ENCODE measurements at regions not wholly inside any gene's neighbourhood (a gene's known extent, or its start where the extent isn't known, plus 50 kb on each side); places are given as distances from the start of the nearest gene placed in this dataset.
"Not testable (repeated sequence)": the region's sequence is repeated elsewhere in the genome, so short reads cannot be mapped to it uniquely, and the experiment has no call there.

DNA sequence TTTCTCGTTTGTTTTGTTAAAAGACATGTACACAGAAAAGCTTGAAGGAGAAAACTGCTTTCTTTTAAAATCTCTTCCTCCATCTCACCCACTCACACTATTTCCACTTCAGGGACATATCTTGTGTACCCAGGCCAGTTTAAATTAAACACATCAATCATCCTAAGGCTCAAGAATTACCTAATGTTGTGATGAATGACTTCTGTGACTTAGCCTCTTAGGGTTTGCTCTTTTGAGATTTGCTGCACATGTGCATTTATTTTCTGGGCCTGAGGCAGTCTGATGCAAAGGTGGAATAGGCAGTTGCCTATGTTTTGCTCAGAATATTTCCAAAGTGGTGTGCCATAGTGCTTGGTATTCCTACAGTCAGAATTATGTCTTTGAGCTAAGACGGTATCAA lies 439.9 kb upstream of the CHD1 start:
- DNase-seq (ENCODE audit: extremely low read depth in 1 of 2, low read depth in 1 of 2), result no peak

DNA sequence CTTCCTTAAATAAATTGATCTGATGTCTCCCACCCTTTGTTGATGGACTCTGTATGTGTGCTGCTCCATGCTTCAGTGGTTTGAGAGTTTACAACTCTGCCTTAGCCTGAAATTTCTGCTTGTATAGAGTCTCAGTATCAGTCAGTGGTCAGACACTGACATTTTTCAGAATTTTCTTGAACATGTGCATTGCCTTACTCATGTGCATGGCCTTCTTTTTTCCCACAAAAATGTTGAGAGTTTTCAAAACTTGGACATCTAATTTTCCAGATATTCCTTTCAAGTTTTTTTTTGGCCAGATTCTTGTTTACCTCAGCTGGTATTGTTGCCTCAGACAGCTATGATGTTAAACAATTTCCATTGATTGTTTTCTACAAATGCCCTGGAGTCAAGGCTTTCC lies 427.1 kb upstream of the CHD1 start:
- no peak for DNase-seq (ENCODE audit: extremely low read depth in 1 of 2, low read depth in 1 of 2)

DNA sequence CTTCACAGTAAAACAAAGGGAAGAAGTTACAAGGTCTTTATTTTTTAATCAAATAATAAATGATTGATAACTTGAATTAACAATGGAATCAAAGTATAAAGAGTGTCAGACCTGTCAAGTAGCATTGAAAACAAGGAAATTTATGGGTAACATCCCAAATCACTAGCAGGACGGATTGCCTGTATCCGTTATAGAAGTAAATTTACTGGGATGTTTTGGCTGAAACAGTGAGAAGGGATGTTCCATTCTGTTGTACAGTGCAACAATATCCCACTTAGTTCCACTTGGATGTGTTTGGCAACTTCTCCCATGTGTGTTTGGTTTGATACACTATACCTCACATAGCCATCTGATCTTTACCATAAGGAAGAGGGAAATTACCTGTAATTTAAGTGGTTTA lies 421.0 kb upstream of the CHD1 start:
- no peak for DNase-seq (ENCODE audit: extremely low read depth in 1 of 2, low read depth in 1 of 2)

DNA sequence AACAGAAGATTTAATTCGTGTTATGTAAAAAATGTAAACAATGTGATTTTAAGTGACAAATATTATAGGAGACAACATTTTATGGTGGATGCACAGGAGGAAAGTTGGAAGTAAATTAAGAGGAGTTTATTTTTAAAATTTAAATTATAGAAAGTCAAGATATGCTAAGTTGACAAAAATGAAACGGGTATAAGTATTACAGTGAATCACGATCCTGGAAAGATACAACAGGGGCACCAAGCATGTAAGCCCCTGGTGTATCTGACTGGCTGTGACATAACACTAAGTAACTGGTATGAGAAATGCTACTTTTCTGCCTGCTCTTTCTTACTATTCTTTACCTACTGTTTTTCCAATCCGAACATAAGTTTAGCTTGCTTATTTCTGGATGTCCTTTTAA lies 419.8 kb upstream of the CHD1 start:
- DNase-seq (ENCODE audit: extremely low read depth in 1 of 2, low read depth in 1 of 2), result no peak

DNA sequence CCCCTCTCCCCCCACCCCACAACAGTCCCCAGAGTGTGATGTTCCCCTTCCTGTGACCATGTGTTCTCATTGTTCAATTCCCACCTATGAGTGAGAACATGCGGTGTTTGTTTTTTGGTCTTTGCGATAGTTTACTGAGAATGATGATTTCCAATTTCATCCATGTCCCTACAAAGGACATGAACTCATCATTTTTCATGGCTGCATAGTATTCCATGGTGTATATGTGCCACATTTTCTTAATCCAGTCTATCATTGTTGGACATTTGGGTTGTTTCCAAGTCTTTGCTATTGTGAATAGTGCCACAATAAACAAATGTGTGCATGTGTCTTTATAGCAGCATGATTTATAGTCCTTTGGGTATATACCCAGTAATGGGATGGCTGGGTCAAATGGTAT lies 411.0 kb upstream of the CHD1 start:
- not testable (repeated sequence) for DNase-seq (ENCODE audit: extremely low read depth in 1 of 2, low read depth in 1 of 2)

DNA sequence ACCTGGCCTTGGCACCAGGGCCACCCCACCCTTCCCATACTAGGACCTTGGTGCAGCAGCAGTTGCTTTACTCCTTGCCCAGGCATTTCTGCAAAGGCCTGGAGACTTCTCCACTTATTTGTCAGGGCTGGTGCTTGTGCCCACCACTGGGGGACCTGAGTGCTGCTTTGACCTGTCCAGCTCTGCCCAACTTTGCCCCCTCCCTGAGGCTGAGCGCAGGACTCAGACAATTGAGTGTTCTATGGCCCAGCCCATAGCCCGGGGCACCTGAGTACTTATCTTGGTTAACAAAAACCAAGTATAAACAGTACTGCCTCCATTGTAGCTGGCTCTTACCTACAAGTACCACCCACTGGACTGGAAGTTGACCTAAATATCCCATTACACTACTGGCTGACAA lies 406.1 kb upstream of the CHD1 start:
- DNase-seq (ENCODE audit: extremely low read depth in 1 of 2, low read depth in 1 of 2), result no peak

DNA sequence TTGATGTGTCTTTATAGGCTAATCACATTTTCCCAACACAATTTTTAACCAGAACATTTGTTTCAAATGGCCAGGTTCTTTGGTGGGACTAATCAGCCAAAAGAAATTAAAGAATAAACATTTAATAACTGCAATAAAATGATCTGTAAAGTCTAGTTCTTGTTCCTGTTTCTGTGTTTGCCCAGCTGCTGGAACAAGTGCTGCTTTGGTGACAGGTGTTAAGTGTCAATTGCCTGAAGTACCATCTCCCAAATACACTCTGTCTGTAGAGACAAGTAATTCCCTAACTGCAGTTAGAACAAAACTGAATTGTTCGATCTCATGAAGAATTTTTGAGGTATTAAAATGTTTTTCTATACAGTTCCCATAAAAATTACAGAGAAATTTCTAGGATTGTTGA lies 402.3 kb upstream of the CHD1 start:
- DNase-seq (ENCODE audit: extremely low read depth in 1 of 2, low read depth in 1 of 2), result no peak

DNA sequence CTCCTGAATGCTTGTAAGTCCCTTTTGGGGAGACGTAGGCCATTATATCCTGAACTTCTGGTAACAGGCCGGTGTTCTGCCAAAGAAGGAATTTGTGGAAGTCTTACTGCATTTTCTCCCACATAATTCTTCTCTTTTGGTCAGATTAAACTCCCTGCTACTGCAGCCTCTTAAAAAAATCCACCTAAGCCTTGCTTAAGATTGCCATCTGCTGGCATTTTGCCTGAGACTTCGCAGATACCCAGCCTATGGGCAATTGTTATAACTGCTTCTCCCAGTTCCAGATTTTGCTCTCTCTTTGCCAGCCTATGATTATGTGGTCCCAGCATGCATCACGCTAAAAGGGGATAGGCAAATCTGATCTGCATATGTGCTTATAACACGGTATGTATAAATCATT lies 391.6 kb upstream of the CHD1 start:
- no peak for DNase-seq (ENCODE audit: extremely low read depth in 1 of 2, low read depth in 1 of 2)

DNA sequence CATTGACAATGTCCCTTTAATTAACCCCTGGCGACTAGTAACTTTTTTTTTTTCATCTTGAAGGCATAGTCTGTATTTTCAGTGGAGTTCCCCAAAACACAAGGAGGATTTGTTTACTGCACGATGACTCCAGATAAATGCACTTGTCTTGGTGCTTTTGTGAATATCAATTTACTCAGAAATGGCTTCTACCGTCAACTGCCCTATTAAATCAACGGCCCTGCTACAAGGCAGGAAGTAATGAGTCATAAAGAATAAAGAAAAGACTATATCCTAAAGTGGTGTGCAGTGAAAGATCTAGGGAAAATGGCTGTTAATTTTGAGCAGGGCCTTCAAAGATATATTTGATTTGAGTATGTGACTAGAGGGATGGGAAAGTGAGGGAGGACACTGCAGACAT lies 388.3 kb upstream of the CHD1 start:
- no peak for DNase-seq (ENCODE audit: extremely low read depth in 1 of 2, low read depth in 1 of 2)

DNA sequence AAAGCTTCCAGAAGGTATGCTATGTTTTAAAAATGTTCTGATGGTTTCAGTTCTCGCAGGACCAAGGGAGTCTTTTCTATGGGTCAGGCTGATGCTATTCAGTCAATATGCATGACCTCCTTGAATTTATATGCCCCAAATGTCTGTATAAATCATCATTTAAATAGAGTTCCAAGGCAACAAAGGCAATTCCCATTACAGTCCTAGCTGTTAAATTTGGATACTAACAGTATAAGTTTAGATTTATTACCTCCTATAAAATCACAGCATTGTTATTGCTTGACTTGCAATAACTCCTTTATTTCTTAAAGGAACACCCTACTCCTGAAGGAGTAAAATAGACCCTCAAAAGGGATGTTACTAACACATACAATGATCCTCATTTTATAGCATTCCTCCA lies 387.7 kb upstream of the CHD1 start:
- no peak for DNase-seq (ENCODE audit: extremely low read depth in 1 of 2, low read depth in 1 of 2)

DNA sequence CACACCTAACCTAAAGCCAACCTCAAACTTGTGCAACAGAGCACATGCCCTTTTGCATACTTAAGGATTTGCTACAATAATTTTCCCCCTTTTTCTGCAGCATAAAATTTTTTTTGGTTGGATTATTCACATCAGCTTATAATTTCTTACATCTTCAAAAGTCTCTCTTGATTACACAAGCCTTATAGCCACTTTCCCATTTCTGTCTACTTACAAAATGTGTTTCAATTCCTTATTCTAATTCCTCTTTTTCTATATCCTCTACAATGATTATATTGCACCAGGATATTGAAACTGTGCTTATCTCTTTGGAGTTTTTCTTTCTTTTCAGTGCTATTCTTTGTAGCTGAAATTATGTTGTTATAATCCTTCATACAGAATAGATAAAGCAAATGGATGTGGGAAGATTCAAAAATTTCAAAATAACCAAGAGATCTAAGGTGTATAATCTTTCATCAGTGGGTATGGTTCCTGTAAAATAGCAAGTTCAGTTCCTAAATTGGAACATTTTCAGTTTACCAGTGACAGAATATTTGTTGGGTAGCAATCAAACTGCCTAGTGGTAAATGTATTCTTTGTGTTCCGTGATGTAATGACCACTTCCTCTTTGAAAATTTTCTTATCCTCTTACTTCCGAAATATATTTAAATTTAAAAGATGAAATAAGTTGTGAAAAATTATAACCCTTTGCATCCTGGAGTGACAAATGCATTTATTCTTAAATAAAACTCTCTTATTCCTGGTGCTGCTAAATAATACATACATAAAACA lies 386.8 kb upstream of the CHD1 start:
- no peak for DNase-seq (ENCODE audit: extremely low read depth in 1 of 2, low read depth in 1 of 2)

DNA sequence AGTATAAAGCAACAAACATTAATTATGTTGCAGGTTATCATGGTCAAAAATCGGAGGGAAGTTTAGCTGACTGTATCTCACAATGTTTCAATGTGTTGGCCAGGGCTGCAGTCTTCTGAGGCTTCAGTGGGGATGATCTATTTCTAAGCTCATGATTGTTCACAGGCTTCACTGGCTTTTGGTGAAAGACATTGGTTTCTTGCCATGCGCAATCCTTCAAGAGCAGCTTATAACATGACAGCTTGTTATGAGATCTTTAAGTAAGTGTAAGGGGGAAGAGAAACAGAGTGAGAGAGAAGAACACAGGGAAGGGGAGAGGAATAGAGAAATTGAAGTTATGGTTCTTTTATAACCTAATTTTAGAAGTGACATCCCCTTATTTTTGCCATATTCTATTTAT lies 385.9 kb upstream of the CHD1 start:
- DNase-seq (ENCODE audit: extremely low read depth in 1 of 2, low read depth in 1 of 2), result no peak

DNA sequence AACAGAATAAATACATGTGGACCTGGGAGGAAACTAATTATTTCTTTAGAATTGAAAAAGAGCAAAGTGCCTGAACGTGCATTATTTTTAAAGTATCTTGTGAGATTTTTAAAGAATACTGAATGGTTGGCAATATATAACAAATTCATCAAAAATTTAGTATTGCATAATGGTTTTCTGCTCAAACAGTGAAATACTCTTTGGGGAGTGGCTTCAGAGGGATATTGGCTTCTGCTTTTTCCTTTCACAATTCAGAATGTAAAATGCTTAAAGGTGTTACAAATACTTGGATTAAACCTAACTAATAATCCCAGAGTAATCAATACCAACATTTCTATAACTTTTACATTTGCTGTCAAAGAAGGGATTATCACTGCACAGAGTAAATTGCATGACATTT lies 379.3 kb upstream of the CHD1 start:
- no peak for DNase-seq (ENCODE audit: extremely low read depth in 1 of 2, low read depth in 1 of 2)

DNA sequence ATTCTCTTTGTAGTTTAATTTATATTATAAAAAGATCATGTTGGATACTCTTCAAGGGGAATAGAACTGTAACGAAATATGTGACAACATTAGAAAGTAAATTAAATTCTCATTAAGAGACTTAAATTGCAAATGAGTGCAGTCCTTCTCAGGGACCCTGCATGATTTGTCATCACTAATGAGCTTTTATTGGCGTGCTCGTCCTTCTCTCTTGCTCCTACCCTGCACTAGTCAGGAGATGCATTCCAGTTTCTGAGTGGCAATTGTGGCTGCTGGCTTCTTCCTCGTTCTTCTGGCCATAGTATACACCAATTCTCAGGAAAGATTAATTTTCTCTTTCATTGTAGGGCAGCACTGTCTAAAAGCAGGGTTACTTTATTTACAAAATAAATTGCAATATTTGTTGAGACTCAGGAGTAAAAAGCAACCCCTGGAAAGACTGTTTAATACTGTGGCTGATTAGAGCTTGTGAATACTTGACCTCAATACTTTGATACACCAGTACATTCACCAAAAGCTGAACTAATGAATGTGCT lies 376.3 kb upstream of the CHD1 start:
- DNase-seq (ENCODE audit: extremely low read depth in 1 of 2, low read depth in 1 of 2), result no peak

DNA sequence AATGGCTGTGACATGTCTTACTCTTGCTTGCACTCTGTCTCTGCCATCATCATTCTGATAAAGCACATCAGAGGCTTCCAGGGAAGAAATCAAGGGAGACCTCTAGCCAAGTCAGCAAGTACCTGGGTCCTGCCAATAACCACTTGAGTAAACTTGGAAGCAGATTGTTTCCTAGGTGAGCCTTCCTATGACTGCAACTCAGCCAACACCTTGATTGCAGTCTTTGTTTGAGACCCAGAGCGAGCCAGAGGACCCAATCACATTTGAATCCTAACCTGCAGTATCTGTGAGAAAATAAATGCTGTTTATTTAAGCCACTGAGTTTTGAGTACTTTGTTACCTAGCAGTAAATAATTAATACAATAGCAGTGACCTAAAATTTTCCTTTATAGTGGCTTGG lies 356.8 kb upstream of the CHD1 start:
- DNase-seq (ENCODE audit: extremely low read depth in 1 of 2, low read depth in 1 of 2), result no peak

DNA sequence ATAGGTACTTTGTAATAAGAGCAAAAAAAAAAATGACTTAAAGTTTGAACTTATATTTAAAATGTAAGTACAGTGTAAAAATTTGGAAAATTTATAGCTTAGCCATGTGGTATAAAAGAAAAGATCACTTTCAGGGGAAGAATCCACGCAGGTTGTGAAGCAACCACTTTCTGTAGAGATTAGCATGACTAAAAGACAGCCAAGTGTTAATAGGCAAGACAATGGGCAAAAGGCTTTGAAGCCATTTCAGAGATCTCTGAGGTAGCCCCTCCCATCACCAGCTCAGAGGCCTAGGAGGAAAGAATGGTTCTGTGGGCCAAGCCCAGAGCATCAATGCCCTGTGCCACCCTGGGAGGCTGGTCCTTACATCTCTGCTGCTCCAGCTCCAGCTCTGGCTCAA lies 346.3 kb upstream of the CHD1 start:
- DNase-seq (ENCODE audit: extremely low read depth in 1 of 2, low read depth in 1 of 2), result no peak

DNA sequence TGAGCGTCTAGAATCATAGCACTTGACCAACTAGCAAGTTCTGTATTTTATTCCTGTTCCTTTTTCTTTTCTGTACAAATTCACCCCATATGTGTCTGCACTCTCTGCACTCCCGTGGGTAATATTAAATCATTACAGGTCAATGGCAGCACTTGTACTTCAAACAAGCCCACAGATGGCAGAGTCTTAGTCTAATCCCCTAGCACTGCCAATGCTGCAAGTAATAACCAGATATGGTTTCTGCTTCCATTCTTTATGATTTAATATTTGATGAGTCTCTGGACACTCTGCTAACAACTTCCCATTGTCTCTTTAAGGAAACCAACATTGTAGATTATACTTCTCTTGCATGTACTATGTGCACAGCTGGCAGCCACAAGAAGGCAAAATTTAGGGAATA lies 343.8 kb upstream of the CHD1 start:
- no peak for DNase-seq (ENCODE audit: extremely low read depth in 1 of 2, low read depth in 1 of 2)

DNA sequence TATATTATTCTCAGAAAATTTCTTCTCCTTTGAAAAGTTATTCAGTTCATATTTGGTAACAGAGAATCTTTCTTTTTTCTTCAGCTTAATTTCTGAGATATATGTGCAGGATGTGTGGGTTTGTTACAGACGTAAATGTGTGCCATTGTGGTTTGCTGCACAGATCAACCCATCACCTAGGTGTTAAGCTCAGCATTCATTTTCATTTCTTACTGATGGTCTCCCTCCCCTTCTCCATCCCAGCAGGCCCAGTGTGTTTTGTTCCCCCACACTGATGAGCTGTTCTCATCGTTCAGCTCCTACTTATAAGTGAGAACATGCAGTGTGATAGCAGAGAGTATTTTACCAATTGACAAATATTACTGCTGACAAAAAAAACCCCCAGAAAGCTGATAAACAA lies 330.0 kb upstream of the CHD1 start:
- DNase-seq (ENCODE audit: extremely low read depth in 1 of 2, low read depth in 1 of 2), result no peak

DNA sequence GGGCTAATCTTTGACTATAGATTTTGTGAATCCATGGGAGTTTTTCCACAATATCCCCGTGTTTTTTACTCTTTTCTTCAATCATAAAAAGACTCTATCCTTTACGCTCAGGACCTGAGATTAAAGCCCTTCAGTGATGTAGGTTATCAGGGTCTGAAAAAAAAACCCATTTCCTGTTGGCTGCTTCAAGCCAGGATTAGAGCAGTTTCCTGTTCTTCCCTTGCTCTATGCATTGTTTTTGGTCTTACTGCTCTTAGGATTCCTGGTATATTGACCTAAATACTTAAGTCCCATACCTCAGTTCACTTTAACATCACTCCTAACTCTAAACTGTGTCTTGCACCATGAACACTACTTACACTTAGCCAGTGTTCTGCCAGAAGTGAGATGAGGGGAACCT lies 319.3 kb upstream of the CHD1 start:
- DNase-seq (ENCODE audit: extremely low read depth in 1 of 2, low read depth in 1 of 2), result no peak

DNA sequence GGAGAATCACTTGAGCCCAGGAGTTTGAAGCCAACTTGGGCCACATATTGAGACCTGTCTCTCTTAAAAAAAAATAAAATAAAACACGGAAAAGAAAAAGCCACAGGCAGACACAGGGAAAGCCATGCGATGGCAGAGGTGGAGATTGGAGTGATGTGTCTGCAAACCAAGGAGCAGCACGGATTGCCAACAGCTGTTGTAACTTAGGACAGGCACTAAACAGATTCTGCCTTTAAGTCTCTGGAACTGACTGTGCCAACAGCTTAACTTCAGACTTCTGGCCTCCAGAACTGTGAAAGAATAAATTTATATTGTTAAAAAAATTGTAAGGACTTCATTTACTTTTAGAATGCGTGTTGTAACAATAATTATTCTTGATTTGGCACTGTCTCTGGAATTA lies 318.5 kb upstream of the CHD1 start:
- DNase-seq (ENCODE audit: extremely low read depth in 1 of 2, low read depth in 1 of 2), result no peak

DNA sequence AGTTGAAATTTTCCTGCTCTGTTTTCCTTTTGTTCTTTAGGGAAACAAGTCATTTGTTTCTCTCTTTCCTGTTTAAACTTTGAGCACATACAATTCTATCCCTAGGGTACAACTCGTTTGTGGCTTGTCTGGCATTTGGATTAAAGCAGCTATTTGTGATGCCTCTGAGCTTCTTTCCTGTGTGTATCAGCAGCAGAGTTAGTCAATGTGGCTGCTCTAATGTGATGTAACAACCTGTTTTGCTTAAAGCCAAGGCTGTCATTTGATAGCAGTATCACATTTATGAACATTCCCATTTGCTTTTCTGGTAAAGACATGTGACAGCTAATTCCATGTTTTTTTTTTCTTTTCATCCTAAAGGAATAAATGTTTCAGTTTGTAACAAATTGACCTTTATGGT lies 314.3 kb upstream of the CHD1 start:
- DNase-seq (ENCODE audit: extremely low read depth in 1 of 2, low read depth in 1 of 2), result no peak

DNA sequence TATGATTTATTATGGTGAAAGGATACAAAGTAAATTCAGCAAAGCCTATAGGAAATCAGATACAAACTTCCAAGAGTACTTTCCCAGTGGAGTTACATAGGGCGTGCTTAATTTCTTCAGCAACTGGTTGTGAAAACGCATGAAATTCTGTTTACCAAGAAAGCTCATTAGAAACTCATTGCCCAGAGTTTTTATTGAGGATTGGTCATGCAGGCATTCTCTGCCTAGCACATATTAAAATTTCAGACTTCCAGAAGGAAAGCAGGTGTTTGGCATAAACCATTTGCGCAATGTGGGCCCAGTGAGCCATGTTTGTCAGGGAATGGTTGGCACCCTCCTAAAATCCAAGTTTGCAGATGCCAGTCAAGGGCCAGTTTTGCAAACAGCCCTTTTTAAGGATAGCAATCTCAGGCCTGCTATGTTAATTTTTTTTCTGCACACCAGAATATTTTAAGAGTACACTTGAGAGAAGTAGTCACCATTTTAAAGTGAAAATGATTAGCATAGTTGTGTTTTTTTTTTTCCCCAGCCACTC lies 311.1 kb upstream of the CHD1 start:
- DNase-seq (ENCODE audit: extremely low read depth in 1 of 2, low read depth in 1 of 2), result no peak

DNA sequence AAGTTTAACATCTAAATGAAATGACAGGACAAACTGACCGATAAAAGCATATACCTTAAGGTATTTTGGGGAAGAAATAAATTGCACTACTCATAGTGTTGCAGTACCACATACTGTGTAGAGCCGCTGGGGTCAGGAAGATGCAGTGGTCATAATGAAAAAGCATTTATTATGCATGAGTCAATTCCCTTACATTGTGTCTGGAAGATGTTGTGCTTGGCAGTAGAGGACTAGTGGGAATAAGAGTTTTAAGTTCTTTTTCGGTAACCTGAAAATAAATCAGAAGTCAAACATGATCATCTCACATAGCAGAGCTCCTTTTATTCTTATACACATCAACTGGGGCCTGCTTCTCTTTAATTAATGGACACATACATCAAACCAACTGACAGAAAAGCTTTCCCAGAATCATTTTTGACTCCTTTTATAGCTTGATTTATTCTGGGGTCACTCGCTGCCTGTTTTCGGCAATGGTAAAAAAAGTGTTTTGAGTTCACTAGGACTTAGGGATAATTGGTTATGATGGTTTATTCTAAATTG lies 262.5 kb upstream of the CHD1 start:
- no peak for DNase-seq (ENCODE audit: extremely low read depth in 1 of 2, low read depth in 1 of 2)
